ENCODE measurements at regions not wholly inside any gene's neighbourhood (a gene's known extent, or its start where the extent isn't known, plus 50 kb on each side); places are given as distances from the start of the nearest gene placed in this dataset.

DNA sequence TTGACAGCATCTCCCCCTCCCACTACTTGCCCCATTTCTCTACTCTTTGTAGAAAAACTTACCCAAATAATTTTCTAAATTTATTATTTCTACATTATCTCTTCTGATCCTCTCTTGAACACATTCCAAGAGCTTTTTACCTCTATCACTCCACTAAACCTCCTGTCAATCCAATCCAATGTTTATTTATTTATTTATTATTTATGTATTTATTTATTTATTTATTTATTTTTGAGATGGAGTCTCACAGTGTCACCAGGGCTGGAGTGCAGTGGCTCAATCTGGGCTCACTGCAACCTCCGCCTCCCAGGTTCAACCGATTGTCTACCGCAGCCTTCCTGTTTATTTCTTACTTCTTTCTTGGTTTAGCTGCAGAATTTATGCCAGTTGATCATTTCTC lies 178.5 kb upstream of the GAS1 start:
- no peak for FAIRE-seq

DNA sequence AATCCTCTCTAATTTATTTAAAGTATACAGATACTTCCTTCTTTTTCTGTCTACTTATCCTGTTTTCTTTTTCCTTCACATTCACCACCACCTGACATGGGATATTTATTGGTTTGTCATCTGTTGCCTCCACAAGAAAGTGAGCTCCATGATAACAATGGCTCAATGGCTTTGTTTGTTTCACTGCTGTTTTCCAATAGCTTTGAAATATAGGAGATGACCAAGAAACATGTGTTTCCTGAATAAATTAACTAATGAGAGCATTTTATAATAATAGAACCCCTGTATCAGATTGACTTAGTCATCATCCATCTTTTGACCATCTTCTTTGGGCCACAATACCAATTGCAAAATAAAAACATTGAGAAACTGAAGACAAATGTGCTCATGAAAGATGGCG lies 180.2 kb upstream of the GAS1 start:
- no peak for TF ChIP-seq POLR2AphosphoS5 (IDR thresholded peaks at IDR 0.05; ENCODE audit: low read depth, low read length)
- TF ChIP-seq TAF1 (IDR thresholded peaks at IDR 0.05; ENCODE audit: borderline replicate concordance, low read depth, low read length) = no peak
- TF ChIP-seq POLR2A (IDR thresholded peaks at IDR 0.05; ENCODE audit: low read depth, low read length) = no peak
- FAIRE-seq (no peak), DNase-seq (ENCODE audit: insufficient read length) (no peak)

More for the DNA sequence above, 178.5 kb upstream of the GAS1 start:
- TF ChIP-seq TAF1 (IDR thresholded peaks at IDR 0.05; ENCODE audit: borderline replicate concordance, low read depth, low read length) = no peak
- TF ChIP-seq POLR2A (IDR thresholded peaks at IDR 0.05; ENCODE audit: low read depth, low read length) = no peak
- TF ChIP-seq POLR2AphosphoS5 (IDR thresholded peaks at IDR 0.05; ENCODE audit: low read depth, low read length) = no peak
- DNase-seq (ENCODE audit: insufficient read length) = no peak

DNA sequence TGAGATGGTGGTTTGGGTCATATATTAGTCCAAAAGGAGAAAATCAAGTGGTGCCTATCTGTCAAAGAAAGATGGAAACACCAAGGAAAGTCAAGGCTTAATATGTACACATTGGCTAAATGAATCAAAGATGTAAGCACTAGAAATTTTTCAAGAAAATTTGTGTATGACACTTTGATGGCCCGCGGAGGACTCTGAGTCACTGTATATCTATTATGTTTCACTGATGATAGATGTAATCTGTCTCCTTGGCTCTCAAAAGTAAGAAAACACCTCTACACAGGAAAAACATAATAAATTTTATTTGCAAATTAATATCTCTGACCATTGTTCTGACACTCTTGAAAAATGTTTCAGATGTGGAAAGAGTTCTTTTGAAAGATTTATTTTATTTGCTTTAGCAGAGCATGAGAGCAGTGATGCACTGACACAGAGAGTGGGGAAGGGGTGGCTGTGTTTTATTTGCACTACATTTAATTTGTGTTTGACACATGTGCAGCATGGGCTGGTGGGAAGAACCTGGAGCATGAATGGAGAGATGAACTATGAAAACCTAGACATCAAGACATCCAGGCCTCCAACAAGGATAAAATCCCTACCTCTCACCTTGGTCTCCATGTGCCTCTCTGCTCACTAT lies 180.8 kb upstream of the GAS1 start:
- no peak for FAIRE-seq

DNA sequence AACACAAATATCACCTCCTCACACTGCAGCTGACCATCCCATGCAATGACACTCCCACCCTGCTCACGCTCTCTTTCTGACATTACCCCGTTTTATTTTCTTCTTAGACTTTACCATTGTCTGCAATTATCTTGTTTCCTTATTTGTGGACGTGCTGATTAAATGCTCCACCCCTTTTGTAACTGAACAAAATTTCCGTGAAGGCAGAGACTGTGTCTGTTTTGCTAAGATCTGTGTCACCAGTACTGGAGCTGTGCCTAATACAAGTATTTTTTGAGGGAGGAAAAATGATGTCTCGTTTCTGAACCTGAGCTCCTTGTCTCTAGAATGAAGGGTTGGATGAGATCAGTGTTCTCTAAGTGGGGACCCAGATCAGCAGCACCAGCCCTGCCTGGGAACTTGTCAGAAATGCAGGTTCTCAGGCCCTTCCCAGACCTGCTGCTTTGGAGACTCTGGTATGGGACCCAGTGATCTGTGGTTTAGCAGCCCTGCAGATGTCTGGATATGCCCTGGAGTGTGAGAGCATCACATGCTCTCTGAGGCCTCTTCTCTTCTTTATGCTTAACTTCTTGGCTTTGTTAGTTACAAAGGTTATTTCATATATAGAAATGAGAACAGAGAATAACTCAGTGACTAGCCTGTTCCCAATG lies 181.7 kb upstream of the GAS1 start:
- no peak for FAIRE-seq
- TF ChIP-seq POLR2A (IDR thresholded peaks at IDR 0.05; ENCODE audit: low read depth, low read length) (no peak), TAF1 (IDR thresholded peaks at IDR 0.05; ENCODE audit: borderline replicate concordance, low read depth, low read length) (no peak), POLR2AphosphoS5 (IDR thresholded peaks at IDR 0.05; ENCODE audit: low read depth, low read length) (no peak)
- no peak for DNase-seq (ENCODE audit: insufficient read length)

More for the DNA sequence above, 180.8 kb upstream of the GAS1 start:
- no peak for DNase-seq (ENCODE audit: insufficient read length)
- no peak for TF ChIP-seq POLR2AphosphoS5 (IDR thresholded peaks at IDR 0.05; ENCODE audit: low read depth, low read length)

DNA sequence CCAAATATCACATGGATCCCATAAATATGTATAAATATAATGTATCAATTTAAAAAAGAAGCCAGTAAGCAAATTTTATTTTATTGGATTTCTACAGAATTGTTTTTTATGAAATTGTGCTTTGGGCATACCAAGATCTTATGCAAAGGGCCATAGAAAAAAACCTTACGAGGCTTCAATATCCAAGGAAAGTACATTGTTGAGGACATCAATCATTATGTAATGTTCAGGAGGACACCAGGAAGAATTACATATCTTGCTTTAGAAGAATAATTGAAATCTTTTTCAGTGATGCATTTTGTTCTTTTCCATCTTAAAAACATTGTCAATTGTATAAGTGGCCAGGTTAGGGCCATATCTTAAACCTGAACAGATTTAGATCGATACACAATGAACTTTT lies 187.8 kb upstream of the GAS1 start:
- DNase-seq (ENCODE audit: insufficient read length) (no peak), FAIRE-seq (no peak)
- no peak for TF ChIP-seq POLR2A (IDR thresholded peaks at IDR 0.05; ENCODE audit: low read depth, low read length)

DNA sequence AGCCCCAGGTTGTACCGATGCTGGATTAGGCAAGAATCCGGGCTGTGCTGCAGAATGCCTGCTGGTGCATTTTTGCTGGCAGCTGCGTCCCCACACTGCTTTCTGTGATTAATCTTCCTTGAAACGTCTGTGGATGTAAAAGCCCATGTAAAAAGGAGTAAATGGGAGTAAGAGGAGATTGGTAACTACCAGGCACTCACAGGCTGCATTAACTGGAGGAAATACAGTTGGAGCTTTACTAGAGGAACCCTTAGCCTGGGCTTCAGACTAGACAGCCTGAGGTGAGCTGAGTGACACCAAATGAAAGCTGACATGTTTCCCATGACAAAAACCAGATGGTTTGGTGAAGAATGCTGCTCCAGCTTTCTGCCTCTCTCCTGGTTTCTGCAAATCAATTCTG lies 190.4 kb upstream of the GAS1 start:
- TF ChIP-seq POLR2A (IDR thresholded peaks at IDR 0.05; ENCODE audit: low read depth, low read length) (no peak), POLR2AphosphoS5 (IDR thresholded peaks at IDR 0.05; ENCODE audit: low read depth, low read length) (no peak), TAF1 (IDR thresholded peaks at IDR 0.05; ENCODE audit: borderline replicate concordance, low read depth, low read length) (no peak)
- DNase-seq (ENCODE audit: insufficient read length) (no peak), FAIRE-seq (no peak)

DNA sequence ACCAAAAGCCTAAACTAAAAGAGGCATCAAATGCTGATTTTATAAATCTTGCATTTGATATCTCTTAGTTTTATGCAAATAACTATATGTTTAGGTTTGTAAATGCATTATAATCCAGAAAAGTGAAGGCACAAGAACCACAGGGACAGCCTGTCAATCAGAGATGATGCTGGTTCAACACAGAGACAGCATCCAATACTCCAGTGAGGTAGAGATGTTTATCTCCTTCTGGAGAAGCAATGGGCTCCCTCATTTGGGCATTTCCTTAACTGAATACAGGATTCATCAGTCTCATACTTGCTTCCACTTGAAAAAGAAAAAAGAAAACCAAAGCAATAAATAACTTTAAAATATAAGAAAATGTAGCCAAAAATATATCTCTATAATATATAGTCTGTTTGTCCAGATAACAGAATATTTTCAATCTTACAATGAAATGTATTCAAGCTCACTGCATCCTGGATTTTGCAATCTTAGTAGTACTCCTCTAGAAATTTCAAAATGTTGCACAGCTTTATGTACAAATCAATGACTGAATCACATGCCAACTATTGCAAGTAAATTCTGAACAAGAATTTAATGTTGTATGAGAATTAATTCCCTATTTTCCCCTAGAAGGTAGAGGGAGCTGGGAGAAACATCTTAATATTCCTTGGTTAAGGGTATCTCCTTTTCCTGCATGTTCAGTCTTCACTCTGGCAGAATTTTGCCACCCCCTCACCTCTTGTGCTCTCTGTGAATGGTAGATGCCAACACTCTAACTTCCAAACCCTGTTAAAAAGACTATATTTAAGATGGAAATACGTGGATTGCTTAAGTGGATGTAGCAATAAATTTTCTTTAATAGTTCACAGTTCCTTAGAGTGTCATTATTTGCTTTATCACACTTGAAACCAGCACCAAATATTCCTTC lies 191.1 kb upstream of the GAS1 start:
- no peak for FAIRE-seq
- no peak for TF ChIP-seq POLR2A (IDR thresholded peaks at IDR 0.05; ENCODE audit: low read depth, low read length)
- TF ChIP-seq POLR2AphosphoS5 (IDR thresholded peaks at IDR 0.05; ENCODE audit: low read depth, low read length) = no peak
- TF ChIP-seq TAF1 (IDR thresholded peaks at IDR 0.05; ENCODE audit: borderline replicate concordance, low read depth, low read length) = no peak

DNA sequence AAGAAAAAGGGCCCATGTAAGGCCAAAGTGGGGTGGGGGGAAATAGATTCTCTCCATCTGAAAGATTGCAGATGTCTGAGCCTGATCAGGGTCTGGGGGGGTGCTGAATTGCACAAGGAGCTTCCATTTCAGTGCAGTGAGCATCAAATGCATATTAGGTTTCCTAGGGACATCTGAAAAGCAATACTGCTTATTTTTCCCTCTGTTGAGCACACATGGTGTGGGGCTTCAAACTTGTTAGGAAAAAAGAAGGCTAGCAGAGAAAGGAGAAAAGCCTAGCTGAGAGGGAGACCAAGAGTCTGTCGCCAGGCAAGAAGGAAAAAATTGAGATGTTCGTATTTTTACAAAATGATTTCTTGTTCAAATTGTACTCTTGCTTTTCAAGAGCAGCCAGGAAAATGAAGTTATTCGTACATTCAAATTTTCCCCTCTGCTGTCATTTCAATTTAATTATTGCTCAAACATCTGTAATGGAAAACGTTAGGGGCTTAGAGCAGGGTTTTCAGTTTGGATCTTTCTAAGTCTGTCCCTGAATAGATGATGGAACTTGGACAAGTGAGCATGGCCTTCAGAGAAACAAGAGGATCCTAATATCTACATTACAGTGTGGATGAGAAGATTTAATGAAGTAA lies 191.9 kb upstream of the GAS1 start:
- no peak for FAIRE-seq
- no peak for TF ChIP-seq POLR2A (IDR thresholded peaks at IDR 0.05; ENCODE audit: low read depth, low read length)
- TF ChIP-seq POLR2AphosphoS5 (IDR thresholded peaks at IDR 0.05; ENCODE audit: low read depth, low read length) = no peak
- no peak for TF ChIP-seq TAF1 (IDR thresholded peaks at IDR 0.05; ENCODE audit: borderline replicate concordance, low read depth, low read length)
- no peak for DNase-seq (ENCODE audit: insufficient read length)

More for the DNA sequence above, 191.1 kb upstream of the GAS1 start:
- no peak for DNase-seq (ENCODE audit: insufficient read length)

DNA sequence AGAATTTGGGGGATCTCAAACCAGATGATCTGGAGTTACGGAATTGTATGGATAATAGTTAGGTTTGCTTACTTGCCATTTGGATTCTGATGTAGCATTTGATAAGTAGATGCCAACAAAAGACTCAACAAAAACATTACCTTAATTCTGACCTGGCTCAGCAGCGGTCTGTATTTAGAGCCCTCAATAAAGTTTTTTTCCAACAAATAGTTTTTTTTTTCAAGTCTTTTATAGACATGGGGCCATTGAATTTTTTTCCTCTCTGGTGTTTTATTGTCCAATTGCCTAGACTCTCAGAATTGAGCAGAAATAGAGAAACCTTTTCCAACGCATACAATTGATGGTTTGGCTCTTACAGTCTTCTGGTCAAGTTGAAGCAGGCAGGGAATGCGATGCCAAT lies 192.8 kb upstream of the GAS1 start:
- DNase-seq (ENCODE audit: insufficient read length) (no peak), FAIRE-seq (no peak)
- no peak for TF ChIP-seq TAF1 (IDR thresholded peaks at IDR 0.05; ENCODE audit: borderline replicate concordance, low read depth, low read length)
- TF ChIP-seq POLR2AphosphoS5 (IDR thresholded peaks at IDR 0.05; ENCODE audit: low read depth, low read length) = no peak
- no peak for TF ChIP-seq POLR2A (IDR thresholded peaks at IDR 0.05; ENCODE audit: low read depth, low read length)

DNA sequence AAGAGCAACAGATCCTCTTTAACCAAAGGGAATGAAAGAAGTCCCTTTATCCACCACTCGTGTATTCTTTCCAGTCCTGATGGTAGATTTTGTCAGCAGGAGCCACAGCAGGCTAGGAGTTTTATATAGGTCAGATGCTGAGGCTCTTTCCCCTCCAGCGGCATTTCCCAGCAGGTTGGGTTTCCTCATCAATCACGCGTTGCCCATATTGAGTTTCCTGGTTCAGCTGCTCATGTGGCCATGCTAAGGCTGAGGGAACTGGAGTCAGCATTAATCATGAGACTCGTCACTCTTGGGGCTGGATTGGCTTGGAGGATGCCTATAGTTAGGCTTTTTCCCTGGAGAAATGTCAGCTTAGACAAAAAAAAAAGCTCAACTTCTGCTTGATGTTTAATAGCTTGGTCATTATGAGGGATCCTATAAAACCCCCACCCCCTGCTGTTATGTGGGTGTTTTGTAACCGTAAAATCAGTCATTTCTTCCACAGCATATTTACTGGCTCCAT lies 193.4 kb upstream of the GAS1 start:
- FAIRE-seq (no peak), DNase-seq (ENCODE audit: insufficient read length) (no peak)
- TF ChIP-seq TAF1 (IDR thresholded peaks at IDR 0.05; ENCODE audit: borderline replicate concordance, low read depth, low read length) = no peak
- no peak for TF ChIP-seq POLR2A (IDR thresholded peaks at IDR 0.05; ENCODE audit: low read depth, low read length)
- no peak for TF ChIP-seq POLR2AphosphoS5 (IDR thresholded peaks at IDR 0.05; ENCODE audit: low read depth, low read length)

DNA sequence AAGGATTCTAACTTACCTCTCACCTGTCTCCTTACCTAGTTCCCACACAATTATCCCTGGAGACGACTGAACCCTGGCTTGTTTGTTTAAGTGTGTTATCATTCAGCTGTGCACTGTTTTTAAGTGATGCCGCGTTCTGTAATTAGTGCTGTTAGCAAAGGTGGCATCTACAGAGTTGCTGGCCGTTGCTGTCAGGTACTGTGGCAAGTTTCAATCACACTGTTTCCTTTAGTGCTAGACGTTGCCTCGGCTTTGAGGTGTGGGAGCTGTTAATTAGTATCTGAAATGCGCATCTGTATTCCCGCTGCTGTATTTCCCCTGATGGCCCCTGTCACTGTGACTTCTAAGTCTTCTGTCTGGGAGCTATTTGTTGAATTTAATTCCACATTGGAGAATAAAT lies 193.8 kb upstream of the GAS1 start:
- no peak for FAIRE-seq
- no peak for TF ChIP-seq POLR2A (IDR thresholded peaks at IDR 0.05; ENCODE audit: low read depth, low read length)
- TF ChIP-seq TAF1 (IDR thresholded peaks at IDR 0.05; ENCODE audit: borderline replicate concordance, low read depth, low read length) = no peak
- TF ChIP-seq POLR2AphosphoS5 (IDR thresholded peaks at IDR 0.05; ENCODE audit: low read depth, low read length) = no peak
- DNase-seq (ENCODE audit: insufficient read length) = no peak

Measured in GM12892 (cell line).